NCI-H2171 (cell line): ENCODE measurements at regions not wholly inside any gene's neighbourhood (a gene's known extent, or its start where the extent isn't known, plus 50 kb on each side); places are given as distances from the start of the nearest gene placed in this dataset.

ENCODE experiments used
- DNase-seq: peaks from one replicate; lab custom pipeline; 2025; lab: John Stamatoyannopoulos, UW

GRCh38 chr5:167232675-167233311, 1058.7 kb upstream of the WWC1 start:
- no peak for DNase-seq

- DNase-seq = no peak
Measured at GRCh38 chr5:167233507-167234220, 1057.8 kb upstream of the WWC1 start.

- no peak for DNase-seq
Measured at GRCh38 chr5:167241436-167242067, 1049.9 kb upstream of the WWC1 start.

- no peak for DNase-seq
Measured at GRCh38 chr5:167242701-167243100, 1048.7 kb upstream of the WWC1 start.

- no peak for DNase-seq
Measured at GRCh38 chr5:167243463-167243862, 1048.0 kb upstream of the WWC1 start.

- DNase-seq = no peak
Measured at GRCh38 chr5:167244583-167244982, 1046.9 kb upstream of the WWC1 start.

- DNase-seq = no peak
Measured at GRCh38 chr5:167245868-167246267, 1045.6 kb upstream of the WWC1 start.

GRCh38 chr5:167247816-167248215, 1043.6 kb upstream of the WWC1 start:
- no peak for DNase-seq

- DNase-seq = no peak
Measured at GRCh38 chr5:167248257-167248656, 1043.2 kb upstream of the WWC1 start.

- no peak for DNase-seq
Measured at GRCh38 chr5:167250996-167251395, 1040.4 kb upstream of the WWC1 start.

- DNase-seq = no peak
Measured at GRCh38 chr5:167254132-167254531, 1037.3 kb upstream of the WWC1 start.

GRCh38 chr5:167255926-167256325, 1035.5 kb upstream of the WWC1 start:
- no peak for DNase-seq

GRCh38 chr5:167259806-167260205, 1031.6 kb upstream of the WWC1 start:
- no peak for DNase-seq

GRCh38 chr5:167261309-167262100, 1029.9 kb upstream of the WWC1 start:
- no peak for DNase-seq

- no peak for DNase-seq
Measured at GRCh38 chr5:167263185-167263584, 1028.3 kb upstream of the WWC1 start.

- no peak for DNase-seq
Measured at GRCh38 chr5:167264348-167264747, 1027.1 kb upstream of the WWC1 start.

GRCh38 chr5:167268337-167268736, 1023.1 kb upstream of the WWC1 start:
- no peak for DNase-seq

GRCh38 chr5:167269146-167269545, 1022.3 kb upstream of the WWC1 start:
- DNase-seq = no peak

GRCh38 chr5:167271081-167271480, 1020.4 kb upstream of the WWC1 start:
- DNase-seq = no peak

GRCh38 chr5:167271511-167271910, 1019.9 kb upstream of the WWC1 start:
- no peak for DNase-seq

GRCh38 chr5:167280111-167280510, 1011.3 kb upstream of the WWC1 start:
- no peak for DNase-seq

- DNase-seq = no peak
Measured at GRCh38 chr5:167281925-167282324, 1009.5 kb upstream of the WWC1 start.

GRCh38 chr5:167283691-167284090, 1007.8 kb upstream of the WWC1 start:
- DNase-seq = no peak
